ENCODE measurements at regions not wholly inside any gene's neighbourhood (a gene's known extent, or its start where the extent isn't known, plus 50 kb on each side); places are given as distances from the start of the nearest gene placed in this dataset.

DNA sequence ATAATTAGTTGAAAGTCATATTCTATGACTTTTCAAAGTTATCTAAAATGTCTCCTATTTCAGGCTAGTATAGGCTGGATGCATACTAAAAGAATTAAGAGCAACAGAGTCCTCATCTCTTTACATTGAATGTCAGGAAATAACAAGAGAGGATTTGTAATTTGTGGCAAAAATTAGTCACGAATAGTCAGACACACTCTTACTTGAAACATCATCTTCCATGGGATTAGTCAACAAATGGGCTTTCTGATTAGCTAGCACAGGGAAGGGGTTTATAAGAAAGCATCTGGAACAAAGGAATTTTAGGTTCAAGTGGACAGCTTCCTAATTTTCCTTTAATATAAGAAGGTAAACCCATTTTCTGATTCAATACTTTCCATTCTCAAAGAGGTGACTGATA, 330.3 kb upstream of the MEX3C start:
- DNase-seq (ENCODE audit: extremely low spot score in 2 of 2): no peak
- TF ChIP-seq POLR2AphosphoS5 (IDR thresholded peaks at IDR 0.05; ENCODE audit: insufficient read depth in 1 of 2, low read depth in 1 of 2) (no peak), POLR2A (IDR thresholded peaks at IDR 0.05) (no peak), CTCF (IDR thresholded peaks at IDR 0.05) (no peak)
- H3K27me3 ChIP-seq: no peaks in the 10 kb centered on the region
- no peaks in the 10 kb centered on the region for H3K9me3 ChIP-seq
- no peak overlapping the region for H3K4me3 ChIP-seq
- no peak overlapping the region for H3K27ac ChIP-seq
- no peaks in the 10 kb centered on the region for H3K4me1 ChIP-seq
- H3K36me3 ChIP-seq: no peaks in the 10 kb centered on the region
- intact Hi-C loops (cut with DNase I): no loop called here

DNA sequence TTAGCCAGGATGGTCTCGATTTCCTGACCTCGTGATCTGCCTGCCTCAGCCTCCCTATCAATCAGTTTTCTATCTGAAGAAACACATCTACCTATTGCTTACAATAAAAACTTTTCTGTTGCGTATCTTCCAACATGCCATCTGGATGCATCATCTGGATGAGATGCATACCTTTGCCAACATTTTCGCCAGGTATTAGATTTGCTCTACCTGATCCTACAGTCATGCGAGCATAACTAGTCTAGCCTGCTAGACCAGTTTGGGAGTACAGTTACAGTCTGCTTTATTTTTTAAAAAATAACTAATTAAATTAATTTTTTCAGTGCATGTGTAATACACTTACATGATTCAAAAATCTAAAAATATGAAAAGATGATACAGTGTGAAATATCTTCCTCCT, 334.0 kb upstream of the MEX3C start:
- H3K27me3 ChIP-seq: no peaks in the 10 kb centered on the region
- intact Hi-C loops (cut with DNase I): no loop called here
- no peak overlapping the region for H3K27ac ChIP-seq
- H3K9me3 ChIP-seq: no peaks in the 10 kb centered on the region
- no peak for DNase-seq (ENCODE audit: extremely low spot score in 2 of 2)
- TF ChIP-seq POLR2A (IDR thresholded peaks at IDR 0.05): no peak
- TF ChIP-seq CTCF (IDR thresholded peaks at IDR 0.05): no peak
- no peak for TF ChIP-seq POLR2AphosphoS5 (IDR thresholded peaks at IDR 0.05; ENCODE audit: insufficient read depth in 1 of 2, low read depth in 1 of 2)
- H3K4me3 ChIP-seq: no peak overlapping the region
- no peaks in the 10 kb centered on the region for H3K36me3 ChIP-seq
- no peaks in the 10 kb centered on the region for H3K4me1 ChIP-seq

- TF ChIP-seq CTCF (IDR thresholded peaks at IDR 0.05) (no peak), POLR2AphosphoS5 (IDR thresholded peaks at IDR 0.05; ENCODE audit: insufficient read depth in 1 of 2, low read depth in 1 of 2) (no peak), POLR2A (IDR thresholded peaks at IDR 0.05) (no peak)
- Histone ChIP-seq H3K27ac (no peak overlapping the region), H3K36me3 (no peaks in the 10 kb centered on the region), H3K4me3 (no peak overlapping the region), H3K9me3 (no peaks in the 10 kb centered on the region), H3K4me1 (no peaks in the 10 kb centered on the region), H3K27me3 (no peaks in the 10 kb centered on the region)
- no peak for DNase-seq (ENCODE audit: extremely low spot score in 2 of 2)
- intact Hi-C loops (cut with DNase I): no loop called here
These were observed 340.0 kb upstream of the MEX3C start for GRCh38 chr18:51537487-51537886.

DNA sequence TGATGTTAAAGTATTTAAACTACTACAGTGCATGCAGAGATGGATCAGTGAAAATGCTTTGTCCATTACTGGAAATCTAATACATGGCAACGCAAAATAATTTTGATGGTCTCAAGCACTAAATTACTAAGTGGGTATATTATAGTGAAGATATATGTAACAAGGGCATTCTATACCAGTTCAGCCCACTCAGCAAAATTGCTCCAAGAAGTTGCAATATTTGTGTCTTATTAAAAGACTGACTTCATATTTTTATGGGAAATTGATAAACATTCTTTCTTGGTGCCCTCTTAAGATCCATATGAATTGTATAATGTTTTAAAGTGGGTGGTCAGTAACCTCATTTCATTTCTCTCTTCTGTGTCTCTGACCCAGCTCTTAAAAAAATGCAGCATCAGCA, 343.1 kb upstream of the MEX3C start:
- no peaks in the 10 kb centered on the region for H3K36me3 ChIP-seq
- no peaks in the 10 kb centered on the region for H3K4me1 ChIP-seq
- no peaks in the 10 kb centered on the region for H3K27me3 ChIP-seq
- H3K27ac ChIP-seq: no peak overlapping the region
- TF ChIP-seq POLR2AphosphoS5 (IDR thresholded peaks at IDR 0.05; ENCODE audit: insufficient read depth in 1 of 2, low read depth in 1 of 2): no peak
- TF ChIP-seq POLR2A (IDR thresholded peaks at IDR 0.05): no peak
- TF ChIP-seq CTCF (IDR thresholded peaks at IDR 0.05): no peak
- intact Hi-C loops (cut with DNase I): no loop called here
- no peak overlapping the region for H3K4me3 ChIP-seq
- H3K9me3 ChIP-seq: no peaks in the 10 kb centered on the region
- no peak for DNase-seq (ENCODE audit: extremely low spot score in 2 of 2)

GRCh38 chr18:51541230-51541629, 343.7 kb upstream of the MEX3C start:
- no peaks in the 10 kb centered on the region for H3K9me3 ChIP-seq
- H3K27ac ChIP-seq: no peak overlapping the region
- H3K4me3 ChIP-seq: no peak overlapping the region
- H3K4me1 ChIP-seq: no peaks in the 10 kb centered on the region
- no peak for DNase-seq (ENCODE audit: extremely low spot score in 2 of 2)
- TF ChIP-seq CTCF (IDR thresholded peaks at IDR 0.05) (no peak), POLR2A (IDR thresholded peaks at IDR 0.05) (no peak), POLR2AphosphoS5 (IDR thresholded peaks at IDR 0.05; ENCODE audit: insufficient read depth in 1 of 2, low read depth in 1 of 2) (no peak)
- H3K36me3 ChIP-seq: no peaks in the 10 kb centered on the region
- no peaks in the 10 kb centered on the region for H3K27me3 ChIP-seq
- intact Hi-C loops (cut with DNase I): no loop called here

Measured in vagina (tissue), 2 donors.